ENCODE measurements at regions not wholly inside any gene's neighbourhood (a gene's known extent, or its start where the extent isn't known, plus 50 kb on each side); places are given as distances from the start of the nearest gene placed in this dataset.

DNA sequence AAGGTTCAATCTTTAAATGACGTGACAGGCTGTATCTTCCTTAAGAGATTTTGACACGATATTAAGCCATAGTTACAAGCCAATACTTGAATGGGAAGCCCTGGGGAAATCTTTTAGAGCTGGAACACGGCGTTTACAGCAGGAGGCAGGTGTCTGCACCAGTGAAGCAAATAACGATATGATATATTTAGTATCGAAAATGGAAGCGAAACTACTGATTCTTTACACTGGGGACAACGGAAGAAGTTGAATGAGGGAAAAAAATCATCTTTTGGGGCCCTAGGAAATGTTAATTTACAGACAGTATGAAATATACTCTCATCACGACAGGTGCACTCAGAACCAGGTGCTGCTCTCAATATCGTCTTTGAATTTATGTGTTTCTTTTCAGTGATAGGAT lies 793.9 kb upstream of the PCDH20 start:
- Mint-ChIP-seq H3K4me1 (peaks cover 8% of the 10 kb centered on the region; the same call in 2 of the 3 replicates), H3K4me3 (no peak overlapping the region), H3K36me3 (ENCODE audit: low read depth) (peaks cover 8% of the 10 kb centered on the region; the same call in 2 of the 3 replicates), H3K27ac (peak overlapping the region; percentile 10; the same call in 1 of the 2 replicates), H3K27me3 (ENCODE audit: insufficient read depth, low read depth, poor library complexity) (no peaks in the 10 kb centered on the region), H3K9me3 (peaks cover 13% of the 10 kb centered on the region; the same call in 2 of the 3 replicates)
- H3K4me3 ChIP-seq, result no peak overlapping the region
- DNase-seq (ENCODE audit: low spot score) (no peak), ATAC-seq (no peak)
- peaks cover 8% of the 10 kb centered on the region; the same call in 1 of the 2 replicates for H3K4me1 ChIP-seq (ENCODE audit: insufficient read depth)
- peak overlapping the region; percentile 6; the same call in 1 of the 2 replicates for H2AFZ ChIP-seq
- no peaks in the 10 kb centered on the region; the same call in 1 of the 2 replicates for H3K9me2 ChIP-seq (ENCODE audit: insufficient read depth)
- H3K27me3 ChIP-seq (ENCODE audit: insufficient read depth), result no peaks in the 10 kb centered on the region
- no peaks in the 10 kb centered on the region for H3K79me2 ChIP-seq (replicated peaks; ENCODE audit: insufficient read depth)
- H3F3A ChIP-seq (replicated peaks; ENCODE audit: low read depth), result no peaks in the 10 kb centered on the region
- TF ChIP-seq, protein P1, sequence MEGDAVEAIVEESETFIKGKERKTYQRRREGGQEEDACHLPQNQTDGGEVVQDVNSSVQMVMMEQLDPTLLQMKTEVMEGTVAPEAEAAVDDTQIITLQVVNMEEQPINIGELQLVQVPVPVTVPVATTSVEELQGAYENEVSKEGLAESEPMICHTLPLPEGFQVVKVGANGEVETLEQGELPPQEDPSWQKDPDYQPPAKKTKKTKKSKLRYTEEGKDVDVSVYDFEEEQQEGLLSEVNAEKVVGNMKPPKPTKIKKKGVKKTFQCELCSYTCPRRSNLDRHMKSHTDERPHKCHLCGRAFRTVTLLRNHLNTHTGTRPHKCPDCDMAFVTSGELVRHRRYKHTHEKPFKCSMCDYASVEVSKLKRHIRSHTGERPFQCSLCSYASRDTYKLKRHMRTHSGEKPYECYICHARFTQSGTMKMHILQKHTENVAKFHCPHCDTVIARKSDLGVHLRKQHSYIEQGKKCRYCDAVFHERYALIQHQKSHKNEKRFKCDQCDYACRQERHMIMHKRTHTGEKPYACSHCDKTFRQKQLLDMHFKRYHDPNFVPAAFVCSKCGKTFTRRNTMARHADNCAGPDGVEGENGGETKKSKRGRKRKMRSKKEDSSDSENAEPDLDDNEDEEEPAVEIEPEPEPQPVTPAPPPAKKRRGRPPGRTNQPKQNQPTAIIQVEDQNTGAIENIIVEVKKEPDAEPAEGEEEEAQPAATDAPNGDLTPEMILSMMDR (conservative IDR thresholded peaks at IDR 0.05; ENCODE audit: low read depth in 2 of 2), result no peak
- TF ChIP-seq, protein P2, sequence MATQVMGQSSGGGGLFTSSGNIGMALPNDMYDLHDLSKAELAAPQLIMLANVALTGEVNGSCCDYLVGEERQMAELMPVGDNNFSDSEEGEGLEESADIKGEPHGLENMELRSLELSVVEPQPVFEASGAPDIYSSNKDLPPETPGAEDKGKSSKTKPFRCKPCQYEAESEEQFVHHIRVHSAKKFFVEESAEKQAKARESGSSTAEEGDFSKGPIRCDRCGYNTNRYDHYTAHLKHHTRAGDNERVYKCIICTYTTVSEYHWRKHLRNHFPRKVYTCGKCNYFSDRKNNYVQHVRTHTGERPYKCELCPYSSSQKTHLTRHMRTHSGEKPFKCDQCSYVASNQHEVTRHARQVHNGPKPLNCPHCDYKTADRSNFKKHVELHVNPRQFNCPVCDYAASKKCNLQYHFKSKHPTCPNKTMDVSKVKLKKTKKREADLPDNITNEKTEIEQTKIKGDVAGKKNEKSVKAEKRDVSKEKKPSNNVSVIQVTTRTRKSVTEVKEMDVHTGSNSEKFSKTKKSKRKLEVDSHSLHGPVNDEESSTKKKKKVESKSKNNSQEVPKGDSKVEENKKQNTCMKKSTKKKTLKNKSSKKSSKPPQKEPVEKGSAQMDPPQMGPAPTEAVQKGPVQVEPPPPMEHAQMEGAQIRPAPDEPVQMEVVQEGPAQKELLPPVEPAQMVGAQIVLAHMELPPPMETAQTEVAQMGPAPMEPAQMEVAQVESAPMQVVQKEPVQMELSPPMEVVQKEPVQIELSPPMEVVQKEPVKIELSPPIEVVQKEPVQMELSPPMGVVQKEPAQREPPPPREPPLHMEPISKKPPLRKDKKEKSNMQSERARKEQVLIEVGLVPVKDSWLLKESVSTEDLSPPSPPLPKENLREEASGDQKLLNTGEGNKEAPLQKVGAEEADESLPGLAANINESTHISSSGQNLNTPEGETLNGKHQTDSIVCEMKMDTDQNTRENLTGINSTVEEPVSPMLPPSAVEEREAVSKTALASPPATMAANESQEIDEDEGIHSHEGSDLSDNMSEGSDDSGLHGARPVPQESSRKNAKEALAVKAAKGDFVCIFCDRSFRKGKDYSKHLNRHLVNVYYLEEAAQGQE (IDR thresholded peaks at IDR 0.05; ENCODE audit: unreplicated experiment), result no peak
- no peak for TF ChIP-seq EZH2phosphoT487 (IDR thresholded peaks at IDR 0.05; ENCODE audit: unreplicated experiment)
- no peak for TF ChIP-seq ZNF331 (CRISPR knock-in tag; IDR thresholded peaks at IDR 0.05; ENCODE audit: low read depth)
- TF ChIP-seq NANOG (IDR thresholded peaks at IDR 0.05; ENCODE audit: borderline replicate concordance), result no peak
- no peak for TF ChIP-seq POLR2AphosphoS5 (IDR thresholded peaks at IDR 0.05; ENCODE audit: low read depth)
- TF ChIP-seq EZH2 (IDR thresholded peaks at IDR 0.05; ENCODE audit: low read depth, unreplicated experiment), result no peak
- no peak for TF ChIP-seq ZNF114 (CRISPR knock-in tag; IDR thresholded peaks at IDR 0.05)
- H4K20me1 ChIP-seq (replicated peaks; ENCODE audit: insufficient read depth), result no peaks in the 10 kb centered on the region
- H3K4me2 ChIP-seq, result no peak overlapping the region
- no peak overlapping the region for H3K27ac ChIP-seq (ENCODE audit: low read depth)
- H3K36me3 ChIP-seq (ENCODE audit: insufficient read depth), result no peaks in the 10 kb centered on the region

DNA sequence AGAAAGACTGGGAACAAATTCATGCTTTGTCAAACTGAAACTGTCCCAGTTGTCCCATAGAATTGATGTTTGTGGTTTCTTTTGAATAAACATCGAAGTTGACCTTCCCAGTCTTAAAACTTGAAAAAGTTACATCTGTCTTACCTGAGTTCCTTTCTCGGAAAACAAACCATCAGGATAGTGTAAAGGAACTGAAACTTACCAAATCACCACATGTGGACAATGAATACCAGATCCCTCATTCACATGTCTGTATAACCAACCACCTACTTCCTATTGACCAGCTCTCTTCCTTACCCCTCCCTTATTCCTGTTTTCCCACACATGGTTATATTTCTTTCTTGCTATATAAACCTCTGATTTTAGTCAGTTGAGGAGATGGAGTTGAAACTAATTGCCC lies 791.7 kb upstream of the PCDH20 start:
- Histone ChIP-seq H3K4me3 (no peak overlapping the region), H3K4me1 (ENCODE audit: insufficient read depth) (peaks cover 8% of the 10 kb centered on the region; the same call in 1 of the 2 replicates), H3K9me2 (ENCODE audit: insufficient read depth) (no peaks in the 10 kb centered on the region), H3K36me3 (ENCODE audit: insufficient read depth) (no peaks in the 10 kb centered on the region), H2AFZ (no peak overlapping the region), H3K4me2 (no peak overlapping the region), H3F3A (replicated peaks; ENCODE audit: low read depth) (no peaks in the 10 kb centered on the region), H4K20me1 (replicated peaks; ENCODE audit: insufficient read depth) (no peaks in the 10 kb centered on the region), H3K27ac (ENCODE audit: low read depth) (no peak overlapping the region), H3K27me3 (ENCODE audit: insufficient read depth) (no peaks in the 10 kb centered on the region), H3K79me2 (replicated peaks; ENCODE audit: insufficient read depth) (no peaks in the 10 kb centered on the region)
- Mint-ChIP-seq H3K9me3 (peaks cover 13% of the 10 kb centered on the region; the same call in 2 of the 3 replicates), H3K27me3 (ENCODE audit: insufficient read depth, low read depth, poor library complexity) (no peaks in the 10 kb centered on the region), H3K36me3 (ENCODE audit: low read depth) (peaks cover 8% of the 10 kb centered on the region; the same call in 2 of the 3 replicates), H3K4me3 (no peak overlapping the region), H3K4me1 (peaks cover 8% of the 10 kb centered on the region; the same call in 2 of the 3 replicates), H3K27ac (no peak overlapping the region)
- TF ChIP-seq, protein P2 (IDR thresholded peaks at IDR 0.05; ENCODE audit: unreplicated experiment), result no peak
- no peak for TF ChIP-seq JUNB (IDR thresholded peaks at IDR 0.05; ENCODE audit: unreplicated experiment)
- TF ChIP-seq EZH2 (IDR thresholded peaks at IDR 0.05; ENCODE audit: low read depth, unreplicated experiment), result no peak
- no peak for TF ChIP-seq POLR2AphosphoS5 (IDR thresholded peaks at IDR 0.05; ENCODE audit: low read depth)
- no peak for TF ChIP-seq ZNF114 (CRISPR knock-in tag; IDR thresholded peaks at IDR 0.05)
- DNase-seq (ENCODE audit: low spot score) (no peak), ATAC-seq (no peak)

Data from GM23338 (cell line).